ENCODE measurements at regions not wholly inside any gene's neighbourhood (a gene's known extent, or its start where the extent isn't known, plus 50 kb on each side); places are given as distances from the start of the nearest gene placed in this dataset.

DNA sequence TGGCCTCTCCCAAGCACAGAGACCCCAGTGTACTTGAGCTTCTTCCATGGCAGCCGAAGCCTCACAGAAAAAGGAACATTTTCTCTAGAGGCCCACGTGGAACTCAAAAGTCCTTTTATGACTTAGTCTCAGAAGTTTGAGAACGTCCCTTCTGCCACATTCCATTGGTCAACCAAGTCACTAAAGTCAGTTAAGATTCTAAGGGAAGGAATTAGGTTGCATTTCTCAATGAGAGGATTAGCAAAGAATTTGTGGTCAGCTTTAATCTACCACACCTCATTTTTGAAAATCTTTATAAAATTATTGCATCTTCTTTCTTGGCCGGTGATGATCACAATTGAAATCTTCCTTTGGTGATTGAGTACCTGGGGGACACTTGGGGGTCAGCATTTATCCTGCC is 279.9 kb upstream of the TBX3 start:
- Histone ChIP-seq H4K20me1 (ENCODE audit: insufficient read depth) (no peaks in the 10 kb centered on the region), H3K9me2 (ENCODE audit: insufficient read depth) (no peaks in the 10 kb centered on the region), H2AFZ (ENCODE audit: low read depth, low read length, poor library complexity, severe bottlenecking) (no peak overlapping the region), H3K27ac (ENCODE audit: low read depth, low read length) (no peak overlapping the region), H3K4me1 (ENCODE audit: control insufficient read depth in 1 of 2, insufficient read depth in 2 of 2, low read length in 2 of 2) (no peaks in the 10 kb centered on the region), H3K9ac (ENCODE audit: low read length) (no peak overlapping the region), H3K79me2 (ENCODE audit: insufficient read depth, low read length) (no peaks in the 10 kb centered on the region), H3K4me3 (replicated peaks in 1 of 2; ENCODE audit: low read depth in 1 of 2, low read length in 2 of 2) (no peak overlapping the region), H3K27me3 (ENCODE audit: insufficient read depth, low read length) (no peaks in the 10 kb centered on the region), H3K4me2 (ENCODE audit: low read length) (no peak overlapping the region), H3K36me3 (ENCODE audit: control insufficient read depth in 1 of 2, insufficient read depth in 2 of 2, low read length in 2 of 2) (no peaks in the 10 kb centered on the region), H3K9me3 (ENCODE audit: control insufficient read depth in 1 of 2, insufficient read depth in 1 of 2, low read depth in 1 of 2, low read length in 2 of 2) (no peaks in the 10 kb centered on the region)
- DNase-seq (ENCODE audit: low read depth, low spot score) (no peak), ATAC-seq (no peak)
- intact Hi-C loops (cut with micrococcal nuclease), result no loop called here
- TF ChIP-seq JUND (IDR thresholded peaks at IDR 0.05) (no peak), ATF3 (IDR thresholded peaks at IDR 0.05) (no peak), EZH2 (IDR thresholded peaks at IDR 0.05) (no peak), SIN3A (IDR thresholded peaks at IDR 0.05; ENCODE audit: low read depth) (no peak)
- ChIA-PET POLR2A (no interaction called here), CTCF (no interaction called here), RAD21 (ENCODE audit: low non-redundant PET in 1 of 2, low total read pairs in 2 of 2, uncharacterized antibody in 2 of 2, unreplicated experiment in 2 of 2) (no interaction called here)
- BruUV-seq (replicated peaks), result no TSS peak

- ChIA-PET CTCF (no interaction called here), POLR2A (no interaction called here), RAD21 (ENCODE audit: low non-redundant PET in 1 of 2, low total read pairs in 2 of 2, uncharacterized antibody in 2 of 2, unreplicated experiment in 2 of 2) (no interaction called here)
- Histone ChIP-seq H3K4me1 (ENCODE audit: control insufficient read depth in 1 of 2, insufficient read depth in 2 of 2, low read length in 2 of 2) (no peaks in the 10 kb centered on the region), H3K36me3 (ENCODE audit: control insufficient read depth in 1 of 2, insufficient read depth in 2 of 2, low read length in 2 of 2) (no peaks in the 10 kb centered on the region), H3K4me2 (ENCODE audit: low read length) (no peak overlapping the region), H4K20me1 (ENCODE audit: insufficient read depth) (no peaks in the 10 kb centered on the region), H2AFZ (ENCODE audit: low read depth, low read length, poor library complexity, severe bottlenecking) (no peak overlapping the region), H3K27ac (ENCODE audit: low read depth, low read length) (no peak overlapping the region), H3K79me2 (ENCODE audit: insufficient read depth, low read length) (no peaks in the 10 kb centered on the region), H3K4me3 (replicated peaks in 1 of 2; ENCODE audit: low read depth in 1 of 2, low read length in 2 of 2) (no peak overlapping the region), H3K9me2 (ENCODE audit: insufficient read depth) (no peaks in the 10 kb centered on the region), H3K9ac (ENCODE audit: low read length) (no peak overlapping the region), H3K9me3 (ENCODE audit: control insufficient read depth in 1 of 2, insufficient read depth in 1 of 2, low read depth in 1 of 2, low read length in 2 of 2) (no peaks in the 10 kb centered on the region), H3K27me3 (ENCODE audit: insufficient read depth, low read length) (no peaks in the 10 kb centered on the region)
- no peak for ATAC-seq
- no peak for DNase-seq (ENCODE audit: low read depth, low spot score)
- intact Hi-C loops (cut with micrococcal nuclease), result no loop called here
- no TSS peak for BruUV-seq (replicated peaks)
- TF ChIP-seq YY1 (IDR thresholded peaks at IDR 0.05; ENCODE audit: extremely low read depth, insufficient replicate concordance, low read depth, low read length), result no peak
- no peak for TF ChIP-seq ZFX (IDR thresholded peaks at IDR 0.05)
- TF ChIP-seq POLR2A (IDR thresholded peaks at IDR 0.05; ENCODE audit: borderline replicate concordance, extremely low read depth, insufficient read depth, insufficient read length), result no peak
- no peak for TF ChIP-seq CTCF (IDR thresholded peaks at IDR 0.05 in 2 of 3, conservative IDR thresholded peaks at IDR 0.05 in 1 of 3; ENCODE audit: borderline replicate concordance in 1 of 3, insufficient read depth in 1 of 3, low read depth in 2 of 3, low read length in 2 of 3)
- TF ChIP-seq EGR1 (IDR thresholded peaks at IDR 0.05; ENCODE audit: low read depth), result no peak
- no peak for TF ChIP-seq ATF3 (IDR thresholded peaks at IDR 0.05)
- no peak for TF ChIP-seq CBX3 (IDR thresholded peaks at IDR 0.05; ENCODE audit: low read depth)
- TF ChIP-seq, protein P1, sequence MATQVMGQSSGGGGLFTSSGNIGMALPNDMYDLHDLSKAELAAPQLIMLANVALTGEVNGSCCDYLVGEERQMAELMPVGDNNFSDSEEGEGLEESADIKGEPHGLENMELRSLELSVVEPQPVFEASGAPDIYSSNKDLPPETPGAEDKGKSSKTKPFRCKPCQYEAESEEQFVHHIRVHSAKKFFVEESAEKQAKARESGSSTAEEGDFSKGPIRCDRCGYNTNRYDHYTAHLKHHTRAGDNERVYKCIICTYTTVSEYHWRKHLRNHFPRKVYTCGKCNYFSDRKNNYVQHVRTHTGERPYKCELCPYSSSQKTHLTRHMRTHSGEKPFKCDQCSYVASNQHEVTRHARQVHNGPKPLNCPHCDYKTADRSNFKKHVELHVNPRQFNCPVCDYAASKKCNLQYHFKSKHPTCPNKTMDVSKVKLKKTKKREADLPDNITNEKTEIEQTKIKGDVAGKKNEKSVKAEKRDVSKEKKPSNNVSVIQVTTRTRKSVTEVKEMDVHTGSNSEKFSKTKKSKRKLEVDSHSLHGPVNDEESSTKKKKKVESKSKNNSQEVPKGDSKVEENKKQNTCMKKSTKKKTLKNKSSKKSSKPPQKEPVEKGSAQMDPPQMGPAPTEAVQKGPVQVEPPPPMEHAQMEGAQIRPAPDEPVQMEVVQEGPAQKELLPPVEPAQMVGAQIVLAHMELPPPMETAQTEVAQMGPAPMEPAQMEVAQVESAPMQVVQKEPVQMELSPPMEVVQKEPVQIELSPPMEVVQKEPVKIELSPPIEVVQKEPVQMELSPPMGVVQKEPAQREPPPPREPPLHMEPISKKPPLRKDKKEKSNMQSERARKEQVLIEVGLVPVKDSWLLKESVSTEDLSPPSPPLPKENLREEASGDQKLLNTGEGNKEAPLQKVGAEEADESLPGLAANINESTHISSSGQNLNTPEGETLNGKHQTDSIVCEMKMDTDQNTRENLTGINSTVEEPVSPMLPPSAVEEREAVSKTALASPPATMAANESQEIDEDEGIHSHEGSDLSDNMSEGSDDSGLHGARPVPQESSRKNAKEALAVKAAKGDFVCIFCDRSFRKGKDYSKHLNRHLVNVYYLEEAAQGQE (IDR thresholded peaks at IDR 0.05; ENCODE audit: low read depth), result no peak
- TF ChIP-seq ZNF274 (IDR thresholded peaks at IDR 0.05; ENCODE audit: low read depth, low read length), result no peak
- no peak for TF ChIP-seq RAD21 (IDR thresholded peaks at IDR 0.05; ENCODE audit: low read depth)
- no peak for TF ChIP-seq JUND (IDR thresholded peaks at IDR 0.05)
- TF ChIP-seq SRF (IDR thresholded peaks at IDR 0.05; ENCODE audit: low read depth), result no peak
- TF ChIP-seq ELF1 (IDR thresholded peaks at IDR 0.05; ENCODE audit: borderline replicate concordance, low read depth), result no peak
- TF ChIP-seq SIN3A (IDR thresholded peaks at IDR 0.05; ENCODE audit: low read depth), result no peak
Observed at GRCh38 chr12:114961491-114961890, 277.5 kb upstream of the TBX3 start.

Data from HCT116 (cell line).